Stimulated activated CD8-positive, alpha-beta memory T cell treated with anti-CD3 and anti-CD28 coated beads, Interleukin-4, amount 100 ng/mL, for 48 hours (primary cell): ENCODE measurements at regions not wholly inside any gene's neighbourhood (a gene's known extent, or its start where the extent isn't known, plus 50 kb on each side); places are given as distances from the start of the nearest gene placed in this dataset.

ENCODE experiments used
- DNase-seq: peaks from one replicate; pipeline ENCODE4 v3.0.0-alpha.2; 2020

- no peak for DNase-seq
Measured at GRCh38 chr10:128779416-128779815, 653.2 kb upstream of the MKI67 start.

GRCh38 chr10:128780156-128780761 is 654.0 kb upstream of the MKI67 start:
- no peak for DNase-seq

GRCh38 chr10:128781637-128782036 is 655.4 kb upstream of the MKI67 start:
- no peak for DNase-seq

- no peak for DNase-seq
Measured at GRCh38 chr10:128784444-128784843, 658.2 kb upstream of the MKI67 start.

GRCh38 chr10:128792426-128793140 is 666.4 kb upstream of the MKI67 start:
- DNase-seq: no peak

GRCh38 chr10:128793726-128794655 is 667.8 kb upstream of the MKI67 start:
- DNase-seq: no peak

GRCh38 chr10:128796396-128796912 is 670.2 kb upstream of the MKI67 start:
- DNase-seq: no peak

- no peak for DNase-seq
Measured at GRCh38 chr10:128802062-128802461, 665.0 kb upstream of the MGMT start.

GRCh38 chr10:128803790-128804189 is 663.3 kb upstream of the MGMT start:
- DNase-seq: no peak

GRCh38 chr10:128804411-128804810 is 662.6 kb upstream of the MGMT start:
- no peak for DNase-seq

GRCh38 chr10:128808921-128809440 is 658.1 kb upstream of the MGMT start:
- no peak for DNase-seq

- no peak for DNase-seq
Measured at GRCh38 chr10:128811511-128811910, 655.5 kb upstream of the MGMT start.

- no peak for DNase-seq
Measured at GRCh38 chr10:128812000-128812399, 655.0 kb upstream of the MGMT start.

- no peak for DNase-seq
Measured at GRCh38 chr10:128813574-128813973, 653.5 kb upstream of the MGMT start.

GRCh38 chr10:128814024-128814423 is 653.0 kb upstream of the MGMT start:
- DNase-seq: no peak

- DNase-seq: no peak
Measured at GRCh38 chr10:128814782-128815181, 652.3 kb upstream of the MGMT start.

GRCh38 chr10:128816726-128817125 is 650.3 kb upstream of the MGMT start:
- DNase-seq: no peak

GRCh38 chr10:128817636-128818035 is 649.4 kb upstream of the MGMT start:
- no peak for DNase-seq

- DNase-seq: no peak
Measured at GRCh38 chr10:128820663-128821062, 646.4 kb upstream of the MGMT start.

GRCh38 chr10:128823201-128823600 is 643.8 kb upstream of the MGMT start:
- DNase-seq: no peak

- DNase-seq: no peak
Measured at GRCh38 chr10:128825626-128826025, 641.4 kb upstream of the MGMT start.

GRCh38 chr10:128833671-128834070 is 633.4 kb upstream of the MGMT start:
- DNase-seq: no peak

GRCh38 chr10:128835361-128835760 is 631.7 kb upstream of the MGMT start:
- DNase-seq: no peak
